ENCODE measurements at regions not wholly inside any gene's neighbourhood (a gene's known extent, or its start where the extent isn't known, plus 50 kb on each side); places are given as distances from the start of the nearest gene placed in this dataset.

- TF ChIP-seq CTCF (IDR thresholded peaks at IDR 0.05; ENCODE audit: low read depth, low read length) (no peak), MYC (IDR thresholded peaks at IDR 0.05; ENCODE audit: low read depth, low read length) (no peak), POLR2A (IDR thresholded peaks at IDR 0.05; ENCODE audit: extremely low read depth, insufficient read length) (no peak)
- TF ChIP-seq, protein P1, sequence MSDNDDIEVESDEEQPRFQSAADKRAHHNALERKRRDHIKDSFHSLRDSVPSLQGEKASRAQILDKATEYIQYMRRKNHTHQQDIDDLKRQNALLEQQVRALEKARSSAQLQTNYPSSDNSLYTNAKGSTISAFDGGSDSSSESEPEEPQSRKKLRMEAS (IDR thresholded peaks at IDR 0.05; ENCODE audit: low read depth, low read length), result no peak
- DNase-seq (ENCODE audit: low read depth), result no peak
- H3K4me3 ChIP-seq (ENCODE audit: low read depth, low read length), result no peak overlapping the region
Observed at GRCh38 chr5:163622799-163623198, 117.4 kb downstream of the MAT2B start.

DNA sequence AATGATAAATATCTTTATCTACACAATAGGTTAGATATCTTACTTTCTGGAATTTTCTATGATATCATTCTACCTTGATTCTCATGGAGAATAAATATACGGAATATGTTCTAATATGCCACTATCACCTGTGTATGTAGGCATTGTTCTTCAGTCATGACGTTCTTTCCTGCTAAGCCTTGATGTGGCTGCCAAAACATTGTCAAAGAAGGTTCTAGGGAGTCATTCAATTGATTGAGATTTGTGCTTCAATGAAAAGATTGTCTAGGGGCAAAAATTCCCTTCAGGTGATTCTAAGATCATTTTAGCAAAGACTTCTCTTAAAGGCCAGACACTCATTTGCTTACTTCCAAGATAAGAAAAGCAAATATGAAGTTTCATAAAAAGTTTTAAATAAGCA, 118.1 kb downstream of the MAT2B start:
- no peak overlapping the region for H3K4me3 ChIP-seq (ENCODE audit: low read depth, low read length)
- no peak for DNase-seq (ENCODE audit: low read depth)
- TF ChIP-seq, protein P1 (IDR thresholded peaks at IDR 0.05; ENCODE audit: low read depth, low read length), result no peak
- TF ChIP-seq POLR2A (IDR thresholded peaks at IDR 0.05; ENCODE audit: extremely low read depth, insufficient read length) (no peak), MYC (IDR thresholded peaks at IDR 0.05; ENCODE audit: low read depth, low read length) (no peak), CTCF (IDR thresholded peaks at IDR 0.05; ENCODE audit: low read depth, low read length) (no peak)

- no peak for DNase-seq (ENCODE audit: low read depth)
- no peak overlapping the region for H3K4me3 ChIP-seq (ENCODE audit: low read depth, low read length)
- no peak for TF ChIP-seq CTCF (IDR thresholded peaks at IDR 0.05; ENCODE audit: low read depth, low read length)
- no peak for TF ChIP-seq POLR2A (IDR thresholded peaks at IDR 0.05; ENCODE audit: extremely low read depth, insufficient read length)
- TF ChIP-seq MYC (IDR thresholded peaks at IDR 0.05; ENCODE audit: low read depth, low read length), result no peak
- TF ChIP-seq, protein P1 (IDR thresholded peaks at IDR 0.05; ENCODE audit: low read depth, low read length), result no peak
Observed at GRCh38 chr5:163623986-163624385, 118.6 kb downstream of the MAT2B start.

DNA sequence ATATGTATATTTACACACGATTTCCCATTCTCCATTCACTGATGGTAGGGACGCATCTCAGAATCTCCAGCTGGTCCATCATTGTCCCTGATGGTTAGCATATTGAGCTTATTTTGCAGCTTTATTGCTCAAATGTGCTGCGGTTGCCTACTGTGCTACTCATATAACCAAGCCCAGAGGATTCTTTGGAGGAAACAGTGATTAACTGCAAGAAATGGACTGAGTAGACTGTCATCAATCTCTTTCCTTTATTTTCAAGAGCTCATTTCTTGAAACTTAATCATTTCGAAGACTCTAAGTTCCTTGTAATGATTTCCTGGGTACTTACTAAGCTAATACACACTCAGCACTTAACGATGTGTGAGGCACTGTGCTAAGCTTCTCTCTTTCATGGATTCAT, 119.0 kb downstream of the MAT2B start:
- H3K4me3 ChIP-seq (ENCODE audit: low read depth, low read length), result no peak overlapping the region
- TF ChIP-seq, protein P1 (IDR thresholded peaks at IDR 0.05; ENCODE audit: low read depth, low read length), result no peak
- TF ChIP-seq MYC (IDR thresholded peaks at IDR 0.05; ENCODE audit: low read depth, low read length) (no peak), POLR2A (IDR thresholded peaks at IDR 0.05; ENCODE audit: extremely low read depth, insufficient read length) (no peak), CTCF (IDR thresholded peaks at IDR 0.05; ENCODE audit: low read depth, low read length) (no peak)
- no peak for DNase-seq (ENCODE audit: low read depth)

- no peak overlapping the region for H3K4me3 ChIP-seq (ENCODE audit: low read depth, low read length)
- TF ChIP-seq MYC (IDR thresholded peaks at IDR 0.05; ENCODE audit: low read depth, low read length), result no peak
- TF ChIP-seq CTCF (IDR thresholded peaks at IDR 0.05; ENCODE audit: low read depth, low read length), result no peak
- no peak for TF ChIP-seq POLR2A (IDR thresholded peaks at IDR 0.05; ENCODE audit: extremely low read depth, insufficient read length)
- TF ChIP-seq, protein P1 (IDR thresholded peaks at IDR 0.05; ENCODE audit: low read depth, low read length), result no peak
- no peak for DNase-seq (ENCODE audit: low read depth)
Observed at GRCh38 chr5:163626904-163627434, 121.5 kb downstream of the MAT2B start.

Measured in NB4 (cell line).